Liver (tissue), 7 donors: ENCODE measurements at regions not wholly inside any gene's neighbourhood (a gene's known extent, or its start where the extent isn't known, plus 50 kb on each side); places are given as distances from the start of the nearest gene placed in this dataset.
"Not testable (repeated sequence)": the region's sequence is repeated elsewhere in the genome, so short reads cannot be mapped to it uniquely, and the experiment has no call there.

Experiments
- DNase-seq: peaks from one replicate; pipeline ENCODE4 v3.0.0-alpha.2; 2017; ENCODE audit warnings: low spot score
- H3K27ac ChIP-seq, 2 donors: one replicate each; pipeline ENCODE4 v1.7.0; 2013; ENCODE audit warnings: inconsistent platforms in 2 of 2, low read length in 2 of 2, control low read depth in 1 of 2, low read depth in 1 of 2, mild to moderate bottlenecking in 1 of 2
- H3K27me3 ChIP-seq, 4 donors: one replicate each; pipeline versions ENCODE4 v1.6.1 to v1.7.0; 2013; ENCODE audit warnings: low read length in 3 of 4, inconsistent platforms in 1 of 4, mild to moderate bottlenecking in 1 of 4, moderate library complexity in 1 of 4; ENCODE audit not compliant: control insufficient read depth in 4 of 4, insufficient read depth in 4 of 4
- H3K36me3 ChIP-seq, 4 donors: one replicate each; pipeline versions ENCODE4 v1.6.1 to v1.7.0; 2013; ENCODE audit warnings: low read length in 3 of 4, mild to moderate bottlenecking in 3 of 4, low read depth in 1 of 4, moderate library complexity in 1 of 4; ENCODE audit not compliant: control insufficient read depth in 4 of 4, insufficient read depth in 3 of 4
- H3K4me1 ChIP-seq, 4 donors: one replicate each; pipeline versions ENCODE4 v1.6.1 to v1.7.0; 2013; ENCODE audit warnings: low read length in 3 of 4, mild to moderate bottlenecking in 3 of 4, moderate library complexity in 1 of 4; ENCODE audit not compliant: control insufficient read depth in 4 of 4, insufficient read depth in 4 of 4
- H3K4me3 ChIP-seq, 3 donors: one replicate each; pipeline versions ENCODE4 v1.6.1 to v1.7.0; 2013; ENCODE audit warnings: low read length in 3 of 3, control low read depth in 1 of 3, low read depth in 1 of 3, mild to moderate bottlenecking in 1 of 3
- H3K9ac ChIP-seq, 2 donors: one replicate each; pipeline ENCODE4 v1.7.0; 2013; ENCODE audit warnings: low read length in 2 of 2, mild to moderate bottlenecking in 2 of 2, moderate library complexity in 2 of 2, control low read depth in 1 of 2, low read depth in 1 of 2
- H3K9me3 ChIP-seq, 4 donors: one replicate each; pipeline versions ENCODE4 v1.6.1 to v1.7.0; 2013; ENCODE audit warnings: low read length in 3 of 4; ENCODE audit not compliant: control insufficient read depth in 4 of 4
- ATF3 ChIP-seq: IDR thresholded peaks from 2 replicates; pipeline ENCODE4 v1.6.1; 2016; ENCODE audit warnings: antibody characterized with exemption
- EGR1 ChIP-seq, 2 donors: IDR thresholded peaks; 2 replicates each; pipeline ENCODE4 v1.6.1; 2016 to 2018; ENCODE audit warnings: antibody characterized with exemption in 2 of 2, low read depth in 2 of 2
- FOXA1 ChIP-seq: IDR thresholded peaks from 2 replicates; pipeline ENCODE4 v1.6.1; 2016; ENCODE audit warnings: antibody characterized with exemption
- FOXA2 ChIP-seq: IDR thresholded peaks from 2 replicates; pipeline ENCODE4 v1.6.1; 2016; ENCODE audit warnings: antibody characterized with exemption
- GABPA ChIP-seq, 2 donors: IDR thresholded peaks in 1 of 2; conservative IDR thresholded peaks in 1 of 2; 2 replicates each; pipeline ENCODE4 v1.6.1; 2016; ENCODE audit warnings: antibody characterized with exemption in 2 of 2, mild to moderate bottlenecking in 1 of 2, moderate library complexity in 1 of 2
- HNF4A ChIP-seq, 2 donors: conservative IDR thresholded peaks; 2 replicates each; pipeline ENCODE4 v1.6.1; 2016; ENCODE audit warnings: antibody characterized with exemption in 2 of 2, mild to moderate bottlenecking in 2 of 2
- HNF4G ChIP-seq: IDR thresholded peaks from 2 replicates; pipeline ENCODE4 v1.6.1; 2016; ENCODE audit warnings: antibody characterized with exemption
- JUND ChIP-seq, 2 donors: IDR thresholded peaks; 2 replicates each; pipeline ENCODE4 v1.6.1; 2016; ENCODE audit warnings: antibody characterized with exemption in 2 of 2
- MAX ChIP-seq: IDR thresholded peaks from 2 replicates; pipeline ENCODE4 v1.6.1; 2016; ENCODE audit warnings: antibody characterized with exemption
- NR2F2 ChIP-seq: IDR thresholded peaks from 2 replicates; pipeline ENCODE4 v1.6.1; 2016; ENCODE audit warnings: antibody characterized with exemption
- RAD21 ChIP-seq, 2 donors: IDR thresholded peaks; 2 replicates each; pipeline ENCODE4 v1.6.1; 2016; ENCODE audit warnings: antibody characterized with exemption in 2 of 2, mild to moderate bottlenecking in 2 of 2
- REST ChIP-seq: IDR thresholded peaks from 2 replicates; pipeline ENCODE4 v1.6.1; 2016; ENCODE audit warnings: antibody characterized with exemption, mild to moderate bottlenecking
- RXRA ChIP-seq, 2 donors: IDR thresholded peaks; 2 replicates each; pipeline ENCODE4 v1.6.1; 2017 to 2018; ENCODE audit warnings: antibody characterized with exemption in 2 of 2, mild to moderate bottlenecking in 1 of 2
- SP1 ChIP-seq: IDR thresholded peaks from 2 replicates; pipeline ENCODE4 v1.6.1; 2018; ENCODE audit warnings: antibody characterized with exemption, mild to moderate bottlenecking
- TAF1 ChIP-seq: conservative IDR thresholded peaks from 2 replicates; pipeline ENCODE4 v1.6.1; 2016; ENCODE audit warnings: antibody characterized with exemption, mild to moderate bottlenecking
- YY1 ChIP-seq: IDR thresholded peaks from 2 replicates; pipeline ENCODE4 v1.6.1; 2016; ENCODE audit warnings: antibody characterized with exemption, mild to moderate bottlenecking
- WGBS: extraction: QIAGEN DNeasy Blood & Tissue Kit; methylation state at CpG from one replicate; pipeline ENCODE4 v1.1.7; 2013; 5-methylcytosine and 5-hydroxymethylcytosine counted together
- donor health status: healthy.
- donor health status: healthy.
- donor health status: healthy.
- donor health status: healthy.

GRCh38 chr7:52547308-52547910, 488.0 kb upstream of the POM121L12 start (continued):
- TF ChIP-seq TAF1 = no peak
- TF ChIP-seq SP1 = no peak
- no peak for TF ChIP-seq HNF4A (conservative IDR thresholded peaks at IDR 0.05)

- H3K27me3 ChIP-seq, H3K9me3 ChIP-seq, H3K4me1 ChIP-seq, H3K4me3 ChIP-seq, H3K9ac ChIP-seq, H3K36me3 ChIP-seq, H3K27ac ChIP-seq, DNase-seq: not testable (repeated sequence)
- 56% methylated on average over 5 of the region's 5 CpGs for WGBS
Measured at GRCh38 chr7:52541198-52541765, 494.2 kb upstream of the POM121L12 start.

- DNase-seq = no peak
- Histone ChIP-seq H3K4me1 (no peaks in the 10 kb centered on the region), H3K27ac (no peak overlapping the region), H3K36me3 (no peaks in the 10 kb centered on the region), H3K9me3 (no peaks in the 10 kb centered on the region), H3K4me3 (no peak overlapping the region), H3K9ac (no peak overlapping the region), H3K27me3 (no peaks in the 10 kb centered on the region)
- TF ChIP-seq NR2F2 = no peak
- TF ChIP-seq MAX = no peak
- WGBS = 63% methylated on average over 2 of the region's 2 CpGs
Measured at GRCh38 chr7:52540041-52540440, 495.4 kb upstream of the POM121L12 start.

- Histone ChIP-seq H3K9ac (no peak overlapping the region), H3K27me3 (no peaks in the 10 kb centered on the region), H3K27ac (no peak overlapping the region), H3K4me1 (no peaks in the 10 kb centered on the region), H3K36me3 (no peaks in the 10 kb centered on the region), H3K4me3 (no peak overlapping the region), H3K9me3 (no peaks in the 10 kb centered on the region)
- 66% methylated on average over 3 of the region's 3 CpGs for WGBS
- no peak for DNase-seq
- no peak for TF ChIP-seq YY1
- TF ChIP-seq EGR1 (IDR thresholded peaks at IDR 0.05; ENCODE audit: low read depth in 2 of 2) = no peak
- TF ChIP-seq SP1 = no peak
- TF ChIP-seq GABPA (IDR thresholded peaks at IDR 0.05 in 1 of 2, conservative IDR thresholded peaks at IDR 0.05 in 1 of 2) = no peak
- no peak for TF ChIP-seq NR2F2
Measured at GRCh38 chr7:52539414-52539813, 496.0 kb upstream of the POM121L12 start.

- Histone ChIP-seq H3K9me3 (peaks cover 0 to 1% (median 0%) of the 10 kb centered on the region in 4 donors), H3K9ac (no peak overlapping the region), H3K4me1 (no peaks in the 10 kb centered on the region), H3K27me3 (no peaks in the 10 kb centered on the region), H3K36me3 (no peaks in the 10 kb centered on the region), H3K4me3 (no peak overlapping the region), H3K27ac (no peak overlapping the region)
- DNase-seq = no peak
- 57% methylated on average over 4 of the region's 4 CpGs for WGBS
- no peak for TF ChIP-seq GABPA (IDR thresholded peaks at IDR 0.05 in 1 of 2, conservative IDR thresholded peaks at IDR 0.05 in 1 of 2)
- no peak for TF ChIP-seq FOXA2
- no peak for TF ChIP-seq EGR1 (IDR thresholded peaks at IDR 0.05; ENCODE audit: low read depth in 2 of 2)
- TF ChIP-seq SP1 = no peak
- no peak for TF ChIP-seq REST
- no peak for TF ChIP-seq JUND (IDR thresholded peaks at IDR 0.05)
- TF ChIP-seq FOXA1 = no peak
- no peak for TF ChIP-seq NR2F2
- no peak for TF ChIP-seq ATF3
- TF ChIP-seq TAF1 = no peak
- TF ChIP-seq MAX = no peak
- TF ChIP-seq RAD21 (IDR thresholded peaks at IDR 0.05) = no peak
- TF ChIP-seq HNF4A (conservative IDR thresholded peaks at IDR 0.05) = no peak
- no peak for TF ChIP-seq YY1
- no peak for TF ChIP-seq HNF4G
- no peak for TF ChIP-seq RXRA (IDR thresholded peaks at IDR 0.05)
Measured at GRCh38 chr7:52537051-52537450, 498.4 kb upstream of the POM121L12 start.
